ENCODE measurements at regions not wholly inside any gene's neighbourhood (a gene's known extent, or its start where the extent isn't known, plus 50 kb on each side); places are given as distances from the start of the nearest gene placed in this dataset.

DNA sequence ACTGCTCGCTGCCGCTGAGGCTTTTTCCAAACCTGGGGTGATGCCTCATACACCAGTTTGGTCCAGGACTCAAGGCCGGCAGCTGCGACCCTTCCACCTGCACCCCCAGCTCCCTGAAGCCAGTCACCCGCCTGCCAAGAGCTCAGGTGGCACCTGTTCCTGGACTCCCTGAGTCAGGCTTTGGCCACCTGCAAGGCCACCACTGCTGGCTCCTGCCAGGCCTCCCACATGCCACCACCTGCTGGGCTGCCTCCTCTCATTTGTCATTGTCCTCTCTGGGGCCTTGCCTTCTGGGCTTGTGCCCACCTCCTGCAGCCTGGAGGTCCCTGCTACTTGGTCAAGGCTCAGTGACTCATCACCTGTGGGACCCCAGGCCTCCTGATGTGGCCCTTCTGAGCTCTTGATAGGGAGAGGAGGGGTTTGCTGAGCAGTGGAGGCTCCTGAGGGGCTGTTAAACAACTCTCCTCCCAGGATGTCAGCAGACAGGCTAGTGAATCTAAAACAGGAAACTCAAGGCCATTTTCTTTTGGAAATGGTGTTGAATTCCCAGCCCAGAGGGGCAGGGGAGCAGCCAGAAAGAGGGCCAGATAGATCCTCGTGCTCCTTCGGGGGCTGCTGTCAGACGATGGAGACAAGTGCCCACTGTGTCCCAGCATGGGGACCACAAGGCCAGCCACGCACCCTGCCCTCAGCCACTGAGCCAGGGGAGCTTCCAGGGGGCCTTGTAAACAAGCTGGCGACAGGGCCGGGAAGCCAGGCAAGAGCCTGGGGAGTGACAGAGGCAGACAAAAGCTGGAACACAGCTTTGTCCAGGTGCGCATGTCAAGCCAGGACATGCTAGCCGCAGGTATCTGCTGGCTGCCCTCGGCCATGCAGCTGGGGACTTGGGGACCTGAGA, 416.8 kb downstream of the LRATD1 start:
- Histone ChIP-seq H3K27me3 (ENCODE audit: control insufficient read depth, insufficient read depth, low read length) (no peaks in the 10 kb centered on the region), H3K9me3 (ENCODE audit: control insufficient read depth, low read depth, low read length) (no peaks in the 10 kb centered on the region), H3K4me1 (ENCODE audit: control insufficient read depth, insufficient read depth, low read length) (no peaks in the 10 kb centered on the region), H3K36me3 (ENCODE audit: control insufficient read depth, insufficient read depth, low read length) (no peaks in the 10 kb centered on the region), H3K27ac (ENCODE audit: low read length) (no peak overlapping the region), H3K4me3 (ENCODE audit: low read length) (no peak overlapping the region)
- no CpG with 5 or more reads among the region's 14 CpGs for WGBS (ENCODE audit: insufficient coverage, low lambda C conversion rate)
- no peak for DNase-seq

DNA sequence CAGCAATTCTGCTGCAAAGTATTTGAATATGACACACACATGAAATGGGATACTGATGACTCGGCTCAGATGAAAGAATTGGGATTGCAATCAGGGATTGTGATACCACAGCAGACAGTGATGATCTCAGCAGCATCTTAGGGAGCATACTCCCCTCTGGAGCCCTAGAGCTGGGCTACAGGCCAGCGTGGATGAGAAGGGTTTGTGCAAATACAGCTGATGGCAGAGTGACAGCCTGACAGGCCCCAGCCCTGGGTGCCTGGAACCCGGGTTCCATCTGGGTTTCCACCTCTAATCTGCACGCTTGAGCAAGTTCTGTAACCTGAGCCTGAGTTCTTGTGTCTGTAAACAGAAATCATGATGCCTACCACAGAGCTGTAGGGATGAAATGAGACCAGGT, 418.0 kb downstream of the LRATD1 start:
- H3K9me3 ChIP-seq (ENCODE audit: control insufficient read depth, low read depth, low read length): no peaks in the 10 kb centered on the region
- peaks cover 2% of the 10 kb centered on the region for H3K27me3 ChIP-seq (ENCODE audit: control insufficient read depth, insufficient read depth, low read length)
- no peaks in the 10 kb centered on the region for H3K36me3 ChIP-seq (ENCODE audit: control insufficient read depth, insufficient read depth, low read length)
- no peaks in the 10 kb centered on the region for H3K4me1 ChIP-seq (ENCODE audit: control insufficient read depth, insufficient read depth, low read length)
- no peak for DNase-seq
- no peak overlapping the region for H3K27ac ChIP-seq (ENCODE audit: low read length)
- H3K4me3 ChIP-seq (ENCODE audit: low read length): no peak overlapping the region
- no CpG with 5 or more reads among the region's 4 CpGs for WGBS (ENCODE audit: insufficient coverage, low lambda C conversion rate)

DNA sequence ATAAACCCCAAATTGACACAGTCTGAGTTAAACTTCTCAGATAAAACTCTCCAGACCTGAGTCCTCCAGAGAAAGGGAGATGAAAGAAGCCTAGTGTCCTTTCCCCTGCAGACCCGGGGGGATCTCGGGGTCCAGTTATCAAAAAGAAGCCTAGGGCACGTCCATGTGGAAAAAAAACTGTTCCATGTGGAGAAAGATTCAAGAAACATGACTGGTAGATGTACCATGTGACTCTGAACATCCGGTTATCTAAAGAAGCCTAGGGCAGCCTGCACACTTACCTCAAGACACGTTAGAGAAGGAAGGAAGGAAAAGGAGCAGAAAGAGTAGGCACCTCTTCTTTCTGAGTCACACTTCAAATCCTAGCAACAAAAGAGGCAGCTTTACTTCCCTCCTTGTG, 421.0 kb downstream of the LRATD1 start:
- no peaks in the 10 kb centered on the region for H3K4me1 ChIP-seq (ENCODE audit: control insufficient read depth, insufficient read depth, low read length)
- no CpG with 5 or more reads among the region's 5 CpGs for WGBS (ENCODE audit: insufficient coverage, low lambda C conversion rate)
- H3K27me3 ChIP-seq (ENCODE audit: control insufficient read depth, insufficient read depth, low read length): peaks cover 3% of the 10 kb centered on the region
- H3K4me3 ChIP-seq (ENCODE audit: low read length): no peak overlapping the region
- no peak for DNase-seq
- H3K9me3 ChIP-seq (ENCODE audit: control insufficient read depth, low read depth, low read length): no peaks in the 10 kb centered on the region
- H3K27ac ChIP-seq (ENCODE audit: low read length): no peak overlapping the region
- no peaks in the 10 kb centered on the region for H3K36me3 ChIP-seq (ENCODE audit: control insufficient read depth, insufficient read depth, low read length)

DNA sequence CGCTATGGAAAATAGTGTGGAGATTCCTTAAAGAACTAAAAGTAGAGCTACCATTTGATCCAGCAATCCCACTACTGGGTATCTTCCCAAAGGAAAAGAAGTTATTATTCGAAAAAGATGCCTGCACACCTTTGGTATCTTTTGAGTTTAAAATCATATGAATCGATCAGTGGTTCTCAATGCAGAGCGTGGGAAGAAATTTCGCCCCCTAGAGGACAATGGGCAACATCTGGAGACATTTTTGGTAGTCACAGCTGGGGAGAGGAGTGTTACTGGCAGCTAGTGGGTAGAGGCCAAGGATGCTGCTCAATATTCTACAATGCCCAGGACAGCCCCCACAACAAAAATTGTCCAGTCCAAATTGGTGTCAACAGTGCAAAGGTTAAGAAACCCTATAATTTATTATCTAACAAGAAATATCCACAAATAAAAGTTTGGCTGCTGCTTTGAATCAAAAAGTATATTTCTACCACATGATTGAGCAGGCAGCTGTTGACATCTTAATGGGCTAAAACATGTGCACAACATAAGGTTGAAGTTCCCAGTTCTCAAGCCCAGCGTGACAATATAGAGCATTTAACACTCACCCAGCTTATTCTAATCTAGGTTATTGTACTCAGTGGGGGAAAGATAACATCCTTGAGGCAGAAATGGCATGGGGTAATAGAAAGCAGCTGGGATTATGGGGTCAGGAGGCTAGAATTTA, 425.7 kb downstream of the LRATD1 start:
- H3K27ac ChIP-seq (ENCODE audit: low read length): no peak overlapping the region
- no CpG with 5 or more reads among the region's 6 CpGs for WGBS (ENCODE audit: insufficient coverage, low lambda C conversion rate)
- H3K36me3 ChIP-seq (ENCODE audit: control insufficient read depth, insufficient read depth, low read length): no peaks in the 10 kb centered on the region
- no peaks in the 10 kb centered on the region for H3K9me3 ChIP-seq (ENCODE audit: control insufficient read depth, low read depth, low read length)
- no peaks in the 10 kb centered on the region for H3K4me1 ChIP-seq (ENCODE audit: control insufficient read depth, insufficient read depth, low read length)
- H3K27me3 ChIP-seq (ENCODE audit: control insufficient read depth, insufficient read depth, low read length): peaks cover 3% of the 10 kb centered on the region
- no peak for DNase-seq
- H3K4me3 ChIP-seq (ENCODE audit: low read length): no peak overlapping the region

DNA sequence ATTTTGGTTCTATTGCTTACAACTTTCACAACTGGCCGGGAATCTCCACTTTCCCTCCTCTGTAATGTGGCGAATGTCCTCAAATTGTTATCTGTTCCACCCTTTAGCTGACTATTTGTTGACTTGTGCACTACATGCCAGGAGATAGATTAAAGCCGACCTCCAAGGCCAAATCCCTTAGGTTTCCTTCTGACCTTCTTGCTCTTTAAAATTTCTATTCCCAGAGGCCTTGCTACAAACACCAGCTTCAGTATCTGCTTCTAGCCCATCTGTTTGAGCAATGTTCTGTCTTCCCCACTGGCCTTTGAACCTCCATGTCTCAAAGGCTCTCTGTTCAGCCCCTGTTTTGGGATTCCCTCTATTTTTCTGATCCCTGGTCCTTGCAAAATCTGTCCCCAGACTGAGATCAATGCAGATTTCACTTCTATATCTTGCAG, 426.2 kb downstream of the LRATD1 start:
- H3K36me3 ChIP-seq (ENCODE audit: control insufficient read depth, insufficient read depth, low read length): no peaks in the 10 kb centered on the region
- no peaks in the 10 kb centered on the region for H3K4me1 ChIP-seq (ENCODE audit: control insufficient read depth, insufficient read depth, low read length)
- no peaks in the 10 kb centered on the region for H3K9me3 ChIP-seq (ENCODE audit: control insufficient read depth, low read depth, low read length)
- no peak for DNase-seq
- no CpG with 5 or more reads among the region's 3 CpGs for WGBS (ENCODE audit: insufficient coverage, low lambda C conversion rate)
- no peak overlapping the region for H3K27ac ChIP-seq (ENCODE audit: low read length)
- peaks cover 3% of the 10 kb centered on the region for H3K27me3 ChIP-seq (ENCODE audit: control insufficient read depth, insufficient read depth, low read length)
- no peak overlapping the region for H3K4me3 ChIP-seq (ENCODE audit: low read length)

DNA sequence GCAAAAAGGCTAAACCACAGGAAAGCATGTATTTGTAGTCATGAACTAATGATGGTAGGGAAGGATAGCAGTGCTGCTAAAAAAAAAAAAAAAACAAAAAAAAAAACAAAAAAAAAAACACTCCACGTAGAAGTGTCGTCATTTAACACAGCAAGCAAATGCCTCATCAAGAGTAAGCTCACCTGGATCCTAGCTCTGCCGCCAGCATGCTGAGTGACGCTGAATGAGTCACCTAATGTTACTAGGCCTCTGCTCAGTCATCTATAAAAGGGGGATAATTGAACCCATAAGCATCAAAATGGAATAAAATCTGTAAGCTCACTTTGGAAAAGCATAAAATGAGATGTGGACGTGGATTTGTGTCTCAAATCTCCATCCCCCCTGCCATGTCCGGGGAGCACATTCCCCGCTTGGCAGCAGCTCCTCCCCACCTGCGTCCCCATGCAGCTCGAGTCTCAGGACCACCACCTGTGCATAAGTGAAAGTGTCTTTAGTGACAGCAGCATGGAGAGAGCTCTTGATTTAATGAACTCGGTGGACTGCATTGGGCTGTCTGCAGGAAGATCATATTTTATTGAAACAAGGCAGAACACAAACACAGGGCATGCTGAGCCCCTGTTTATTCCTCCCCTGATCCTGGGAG, 427.5 kb downstream of the LRATD1 start:
- H3K4me1 ChIP-seq (ENCODE audit: control insufficient read depth, insufficient read depth, low read length): no peaks in the 10 kb centered on the region
- DNase-seq: no peak
- H3K27me3 ChIP-seq (ENCODE audit: control insufficient read depth, insufficient read depth, low read length): peaks cover 3% of the 10 kb centered on the region
- no peaks in the 10 kb centered on the region for H3K9me3 ChIP-seq (ENCODE audit: control insufficient read depth, low read depth, low read length)
- H3K27ac ChIP-seq (ENCODE audit: low read length): no peak overlapping the region
- no peak overlapping the region for H3K4me3 ChIP-seq (ENCODE audit: low read length)
- H3K36me3 ChIP-seq (ENCODE audit: control insufficient read depth, insufficient read depth, low read length): no peaks in the 10 kb centered on the region
- WGBS (ENCODE audit: insufficient coverage, low lambda C conversion rate): no CpG with 5 or more reads among the region's 10 CpGs

DNA sequence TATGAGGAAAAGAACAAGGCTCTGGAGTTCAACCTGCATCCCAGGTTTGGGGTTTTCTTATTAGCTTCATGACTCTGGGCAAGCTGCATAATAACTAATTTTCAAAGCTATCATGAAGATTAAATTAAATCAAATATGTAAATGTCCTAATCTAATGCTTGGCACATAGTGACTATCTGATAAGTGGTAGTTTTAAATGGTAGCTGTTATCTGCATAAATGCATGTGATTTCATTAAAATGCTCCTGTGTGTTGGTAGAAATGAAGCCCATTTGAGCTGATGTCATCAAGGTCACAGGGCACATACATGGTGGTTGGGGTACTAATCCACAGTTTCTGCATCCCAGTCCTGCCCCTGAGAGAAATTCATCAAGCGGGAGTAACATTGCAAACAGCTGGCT, 428.8 kb downstream of the LRATD1 start:
- DNase-seq: no peak
- Histone ChIP-seq H3K36me3 (ENCODE audit: control insufficient read depth, insufficient read depth, low read length) (no peaks in the 10 kb centered on the region), H3K4me3 (ENCODE audit: low read length) (no peak overlapping the region), H3K9me3 (ENCODE audit: control insufficient read depth, low read depth, low read length) (no peaks in the 10 kb centered on the region), H3K27ac (ENCODE audit: low read length) (no peak overlapping the region), H3K4me1 (ENCODE audit: control insufficient read depth, insufficient read depth, low read length) (no peaks in the 10 kb centered on the region), H3K27me3 (ENCODE audit: control insufficient read depth, insufficient read depth, low read length) (no peaks in the 10 kb centered on the region)
- WGBS (ENCODE audit: insufficient coverage, low lambda C conversion rate): no CpG with 5 or more reads among the region's 1 CpG

DNA sequence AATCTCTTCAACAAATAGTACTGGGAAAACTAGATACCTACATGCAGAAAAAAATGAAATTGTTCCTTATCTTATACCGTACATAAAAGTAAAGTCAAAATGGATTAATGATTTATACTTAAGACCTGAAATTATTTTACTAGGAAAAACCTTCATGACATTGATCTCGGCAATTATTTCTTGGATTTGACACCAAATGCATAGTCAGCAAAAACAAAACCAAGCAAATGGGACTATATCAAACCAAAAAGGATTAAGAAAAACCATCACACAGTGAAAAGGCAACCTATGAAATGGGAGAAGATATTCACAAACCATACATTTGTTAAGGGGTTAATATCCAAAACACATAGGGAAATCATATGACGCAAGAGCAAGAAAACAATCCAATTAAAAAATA, 433.6 kb downstream of the LRATD1 start:
- Histone ChIP-seq H3K4me1 (ENCODE audit: control insufficient read depth, insufficient read depth, low read length) (no peaks in the 10 kb centered on the region), H3K9me3 (ENCODE audit: control insufficient read depth, low read depth, low read length) (no peaks in the 10 kb centered on the region), H3K4me3 (ENCODE audit: low read length) (no peak overlapping the region), H3K36me3 (ENCODE audit: control insufficient read depth, insufficient read depth, low read length) (no peaks in the 10 kb centered on the region), H3K27me3 (ENCODE audit: control insufficient read depth, insufficient read depth, low read length) (no peaks in the 10 kb centered on the region), H3K27ac (ENCODE audit: low read length) (no peak overlapping the region)
- DNase-seq: no peak
- 100% methylated on average over 2 of the region's 3 CpGs for WGBS (ENCODE audit: insufficient coverage, low lambda C conversion rate)

DNA sequence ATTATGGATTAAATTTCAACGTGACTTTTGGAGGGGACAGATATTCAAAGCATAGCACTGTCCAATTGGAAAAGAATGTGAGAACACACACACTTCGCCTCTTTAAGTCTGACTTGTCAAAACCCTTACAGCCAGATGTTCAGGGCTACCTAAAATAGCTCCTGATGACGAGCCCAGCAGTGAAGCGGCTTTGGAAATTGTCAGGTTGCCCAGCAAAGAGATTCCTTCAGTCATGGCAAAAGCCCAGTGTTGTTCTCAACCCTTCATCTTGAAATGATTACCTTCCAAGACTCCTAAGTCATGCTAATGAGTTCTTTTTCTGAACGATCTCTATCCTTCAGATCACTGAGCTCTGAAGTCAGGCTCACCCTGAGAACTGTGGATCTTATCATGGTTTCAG, 436.6 kb downstream of the LRATD1 start:
- WGBS (ENCODE audit: insufficient coverage, low lambda C conversion rate): no CpG with 5 or more reads among the region's 5 CpGs
- Histone ChIP-seq H3K4me1 (ENCODE audit: control insufficient read depth, insufficient read depth, low read length) (no peaks in the 10 kb centered on the region), H3K27me3 (ENCODE audit: control insufficient read depth, insufficient read depth, low read length) (no peaks in the 10 kb centered on the region), H3K36me3 (ENCODE audit: control insufficient read depth, insufficient read depth, low read length) (no peaks in the 10 kb centered on the region), H3K27ac (ENCODE audit: low read length) (no peak overlapping the region), H3K4me3 (ENCODE audit: low read length) (no peak overlapping the region), H3K9me3 (ENCODE audit: control insufficient read depth, low read depth, low read length) (no peaks in the 10 kb centered on the region)
- no peak for DNase-seq

DNA sequence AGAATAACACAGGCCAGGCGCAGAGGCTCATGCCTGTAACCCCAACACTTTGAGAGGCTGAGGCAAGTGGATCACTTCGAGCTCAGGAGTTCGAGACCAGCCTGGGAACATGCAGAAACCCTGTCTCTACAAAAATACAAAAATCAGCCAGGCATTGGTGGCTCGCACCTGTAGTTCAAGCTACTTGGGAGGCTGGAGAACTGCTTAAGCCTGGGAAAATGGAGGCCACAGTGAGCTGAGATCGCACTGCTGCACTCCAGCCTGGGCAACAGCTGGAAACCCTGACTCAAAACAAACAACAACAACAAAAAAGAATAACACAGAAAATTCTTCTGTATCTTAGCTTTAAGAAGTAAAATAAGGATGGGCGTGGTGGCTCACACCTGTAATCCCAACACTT, 440.3 kb downstream of the LRATD1 start:
- WGBS (ENCODE audit: insufficient coverage, low lambda C conversion rate): no CpG with 5 or more reads among the region's 6 CpGs
- Histone ChIP-seq H3K27me3 (ENCODE audit: control insufficient read depth, insufficient read depth, low read length) (no peaks in the 10 kb centered on the region), H3K36me3 (ENCODE audit: control insufficient read depth, insufficient read depth, low read length) (no peaks in the 10 kb centered on the region), H3K27ac (ENCODE audit: low read length) (no peak overlapping the region), H3K4me1 (ENCODE audit: control insufficient read depth, insufficient read depth, low read length) (no peaks in the 10 kb centered on the region), H3K9me3 (ENCODE audit: control insufficient read depth, low read depth, low read length) (no peaks in the 10 kb centered on the region), H3K4me3 (ENCODE audit: low read length) (no peak overlapping the region)
- DNase-seq: no peak
